H9 (cell line): ENCODE measurements at regions not wholly inside any gene's neighbourhood (a gene's known extent, or its start where the extent isn't known, plus 50 kb on each side); places are given as distances from the start of the nearest gene placed in this dataset.

Experiments used
- DNase-seq: peaks from one replicate; pipeline ENCODE4 v3.0.0-alpha.2; 2017
- H2AFZ ChIP-seq: one replicate; pipeline ENCODE4 v1.6.1; 2013; ENCODE audit warnings: mild to moderate bottlenecking, low read length, control low read depth, moderate library complexity
- H2AK5ac ChIP-seq: 2 replicates; pipeline ENCODE4 v1.6.1; 2013; ENCODE audit warnings: low read length, control low read depth, mixed read lengths; ENCODE audit not compliant: insufficient read length
- H2BK120ac ChIP-seq: one replicate; pipeline ENCODE4 v1.6.1; 2013; ENCODE audit warnings: low read depth, mild to moderate bottlenecking, low read length, control low read depth, inconsistent platforms; ENCODE audit not compliant: poor library complexity, severe bottlenecking
- H2BK12ac ChIP-seq: 2 replicates; pipeline ENCODE4 v1.6.1; 2013; ENCODE audit warnings: low read length, control low read depth, mixed read lengths, low read depth; ENCODE audit not compliant: insufficient read length
- H2BK15ac ChIP-seq: 2 replicates; pipeline ENCODE4 v1.6.1; 2013; ENCODE audit warnings: low read depth, low read length, control low read depth
- H2BK20ac ChIP-seq: one replicate; pipeline ENCODE4 v1.6.1; 2013; ENCODE audit warnings: low read depth, mild to moderate bottlenecking, low read length, control low read depth, inconsistent platforms; ENCODE audit not compliant: poor library complexity, severe bottlenecking
- H2BK5ac ChIP-seq: 2 replicates; pipeline ENCODE4 v1.6.1; 2013; ENCODE audit warnings: low read length, control low read depth, mixed read lengths; ENCODE audit not compliant: insufficient read length
- H3K14ac ChIP-seq: 2 replicates; pipeline ENCODE4 v1.6.1; 2013; ENCODE audit warnings: low read length, control low read depth; ENCODE audit not compliant: insufficient read depth
- H3K18ac ChIP-seq: 2 replicates; pipeline ENCODE4 v1.6.1; 2013; ENCODE audit warnings: low read depth, mild to moderate bottlenecking, mixed read lengths, low read length, control low read depth; ENCODE audit not compliant: insufficient read length
- H3K23ac ChIP-seq: 2 replicates; pipeline ENCODE4 v1.6.1; 2013; ENCODE audit warnings: low read length, control low read depth, mixed read lengths, low read depth; ENCODE audit not compliant: insufficient read length
- H3K23me2 ChIP-seq: 2 replicates; pipeline ENCODE4 v1.6.1; 2013; ENCODE audit warnings: low read depth, mild to moderate bottlenecking, mixed read lengths, low read length, control low read depth; ENCODE audit not compliant: insufficient read length, poor library complexity, severe bottlenecking
- H3K27ac ChIP-seq: 2 replicates; pipeline ENCODE4 v1.5.1; 2013; ENCODE audit warnings: low read length, control low read depth, mixed read lengths, low read depth; ENCODE audit not compliant: insufficient read length
- H3K27me3 ChIP-seq: 2 replicates; pipeline ENCODE4 v1.6.1; 2013; ENCODE audit warnings: low read length, control low read depth, inconsistent platforms; ENCODE audit not compliant: insufficient read depth
- H3K4ac ChIP-seq: 2 replicates; pipeline ENCODE4 v1.6.1; 2013; ENCODE audit warnings: low read depth, mild to moderate bottlenecking, control low read depth, inconsistent platforms, low read length, moderate library complexity
- H3K4me1 ChIP-seq: 2 replicates; pipeline ENCODE4 v1.6.1; 2013; ENCODE audit warnings: low read length, control low read depth, inconsistent platforms; ENCODE audit not compliant: insufficient read depth
- H3K4me2 ChIP-seq: 2 replicates; pipeline ENCODE4 v1.6.1; 2013; ENCODE audit warnings: low read length, control low read depth, mixed read lengths; ENCODE audit not compliant: insufficient read length, insufficient read depth
- H3K56ac ChIP-seq: 2 replicates; pipeline ENCODE4 v1.6.1; 2013; ENCODE audit warnings: low read depth, mild to moderate bottlenecking, mixed read lengths, low read length, control low read depth; ENCODE audit not compliant: insufficient read length
- H3K79me1 ChIP-seq: 2 replicates; pipeline ENCODE4 v1.6.1; 2013; ENCODE audit warnings: low read depth, mild to moderate bottlenecking, moderate library complexity, low read length, control low read depth, inconsistent platforms; ENCODE audit not compliant: insufficient read depth, poor library complexity, severe bottlenecking
- H3K79me2 ChIP-seq: 2 replicates; pipeline ENCODE4 v1.6.1; 2013; ENCODE audit warnings: low read length, control low read depth, inconsistent platforms; ENCODE audit not compliant: insufficient read depth
- H3K9ac ChIP-seq: 2 replicates; pipeline ENCODE4 v1.6.1; 2013; ENCODE audit warnings: low read length, control low read depth, mixed read lengths; ENCODE audit not compliant: insufficient read length; ENCODE audit errors: extremely low read depth
- H3K9me3 ChIP-seq: one replicate; pipeline ENCODE4 v1.6.1; 2013; ENCODE audit warnings: low read depth, low read length, inconsistent platforms; ENCODE audit not compliant: control insufficient read depth
- H3T11ph ChIP-seq: one replicate; pipeline ENCODE4 v1.6.1; 2013; ENCODE audit warnings: mild to moderate bottlenecking, low read length, control low read depth, inconsistent platforms
- H4K20me1 ChIP-seq: one replicate; pipeline ENCODE4 v1.6.1; 2013; ENCODE audit not compliant: control insufficient read depth, insufficient read length, insufficient read depth
- H4K5ac ChIP-seq: 2 replicates; pipeline ENCODE4 v1.6.1; 2013; ENCODE audit warnings: low read depth, mild to moderate bottlenecking, mixed read lengths, low read length, control low read depth; ENCODE audit not compliant: insufficient read length
- H4K8ac ChIP-seq: replicated peaks from 2 replicates; pipeline ENCODE4 v1.6.1; 2013; ENCODE audit warnings: low read length, control low read depth, mixed read lengths, low read depth; ENCODE audit not compliant: insufficient read length
- H4K91ac ChIP-seq: 2 replicates; pipeline ENCODE4 v1.6.1; 2013; ENCODE audit warnings: low read depth, mild to moderate bottlenecking, moderate library complexity, mixed read lengths, low read length, control low read depth; ENCODE audit not compliant: insufficient read length
- H3K27ac Mint-ChIP-seq, 3 experiments: 2 replicates in 2 of 3; 3 replicates in 1 of 3; pipeline ENCODE4 v1.8.0; 2020 to 2021; ENCODE audit warnings: mixed read lengths in 3 of 3, mild to moderate bottlenecking in 1 of 3, moderate library complexity in 1 of 3
- H3K27me3 Mint-ChIP-seq: 2 replicates; pipeline ENCODE4 v1.8.0; 2021; ENCODE audit warnings: low read depth, mild to moderate bottlenecking, moderate library complexity, mixed read lengths
- H3K36me3 Mint-ChIP-seq, 3 experiments: 2 replicates in 2 of 3; 3 replicates in 1 of 3; pipeline ENCODE4 v1.8.0; 2020 to 2021; ENCODE audit warnings: low read depth in 3 of 3, mixed read lengths in 3 of 3; ENCODE audit not compliant: insufficient read depth in 1 of 3
- H3K4me1 Mint-ChIP-seq, 2 experiments: 2 replicates each; pipeline ENCODE4 v1.8.0; 2020; ENCODE audit warnings: mixed read lengths in 2 of 2
- H3K4me3 Mint-ChIP-seq, 2 experiments: 2 replicates in 1 of 2; 3 replicates in 1 of 2; pipeline ENCODE4 v1.8.0; 2020 to 2021; ENCODE audit warnings: mild to moderate bottlenecking in 2 of 2, mixed read lengths in 2 of 2, moderate library complexity in 1 of 2
- H3K9me3 Mint-ChIP-seq, 2 experiments: 2 replicates in 1 of 2; 3 replicates in 1 of 2; pipeline ENCODE4 v1.8.0; 2020; ENCODE audit warnings: mild to moderate bottlenecking in 2 of 2, mixed read lengths in 2 of 2, moderate library complexity in 1 of 2
- WGBS: extraction: QIAGEN DNeasy Blood & Tissue Kit; methylation state at CpG from one replicate; pipeline ENCODE4 v1.1.7; 2013; ENCODE audit warnings: missing lambda C conversion rate, low lambda C conversion rate, mixed read lengths; ENCODE audit not compliant: insufficient read length; ENCODE audit errors: extremely low coverage; 5-methylcytosine and 5-hydroxymethylcytosine counted together
- TF ChIP-seq, protein P1 (sequence below): fragments of 200-600 bp; sonication (generic); conservative IDR thresholded peaks from 3 replicates; pipeline ENCODE4 v1.8.0; 2021; ENCODE audit warnings: antibody characterized with exemption, mild to moderate bottlenecking

DNA sequence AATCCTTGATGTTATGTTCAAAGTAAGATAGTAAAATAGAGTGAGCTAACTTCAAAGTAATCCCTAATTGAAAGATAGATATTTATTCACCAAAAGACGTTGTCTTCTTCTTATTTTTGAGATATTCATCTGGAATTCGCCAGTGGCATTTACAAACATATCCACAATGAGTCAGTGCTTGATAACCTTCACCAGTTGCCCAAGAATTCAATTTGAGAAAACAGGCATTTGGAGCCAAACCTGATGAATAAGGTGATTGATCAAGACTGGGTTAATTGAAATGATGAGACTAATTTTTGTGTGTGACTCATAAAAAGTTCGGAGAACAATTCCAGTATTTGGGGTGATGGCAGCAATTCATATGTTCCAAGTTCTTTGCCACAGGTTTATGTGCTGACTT lies 344.0 kb downstream of the ARL4A start:
- no peak overlapping the region for H2BK5ac ChIP-seq
- no peak overlapping the region for H4K5ac ChIP-seq
- H3K9ac ChIP-seq: no peak overlapping the region
- no peaks in the 10 kb centered on the region for H4K20me1 ChIP-seq
- no peak overlapping the region for H2BK120ac ChIP-seq
- no peak overlapping the region for H3K18ac ChIP-seq
- peaks cover 12 to 15% of the 10 kb centered on the region in 2 experiments for H3K9me3 Mint-ChIP-seq
- no peaks in the 10 kb centered on the region for H3K23me2 ChIP-seq
- H3K56ac ChIP-seq: no peak overlapping the region
- H2AK5ac ChIP-seq: no peak overlapping the region
- no peaks in the 10 kb centered on the region for H3K27me3 Mint-ChIP-seq
- no peak overlapping the region for H3K23ac ChIP-seq
- H3K79me2 ChIP-seq: no peaks in the 10 kb centered on the region
- H3K14ac ChIP-seq: no peak overlapping the region
- no peak overlapping the region for H2BK20ac ChIP-seq
- H3K36me3 Mint-ChIP-seq: peaks cover 11 to 15% (median 12%) of the 10 kb centered on the region in 3 experiments
- H3K4me3 Mint-ChIP-seq: no peak overlapping the region
- H3K79me1 ChIP-seq: no peaks in the 10 kb centered on the region
- no peak overlapping the region for H2AFZ ChIP-seq
- no peak overlapping the region for H4K8ac ChIP-seq
- DNase-seq: no peak
- no peak overlapping the region for H3K27ac ChIP-seq
- H4K91ac ChIP-seq: no peak overlapping the region
- H3T11ph ChIP-seq: no peak overlapping the region
- H3K27ac Mint-ChIP-seq: no peak overlapping the region
- H3K4me1 ChIP-seq: no peaks in the 10 kb centered on the region; the same call in 1 of the 2 replicates
- WGBS: no CpG with 5 or more reads among the region's 3 CpGs
- no peak overlapping the region for H2BK12ac ChIP-seq
- no peak overlapping the region for H3K4me2 ChIP-seq
- H3K27me3 ChIP-seq: no peaks in the 10 kb centered on the region
- H3K4ac ChIP-seq: no peak overlapping the region
- H2BK15ac ChIP-seq: no peak overlapping the region
- TF ChIP-seq, protein P1, sequence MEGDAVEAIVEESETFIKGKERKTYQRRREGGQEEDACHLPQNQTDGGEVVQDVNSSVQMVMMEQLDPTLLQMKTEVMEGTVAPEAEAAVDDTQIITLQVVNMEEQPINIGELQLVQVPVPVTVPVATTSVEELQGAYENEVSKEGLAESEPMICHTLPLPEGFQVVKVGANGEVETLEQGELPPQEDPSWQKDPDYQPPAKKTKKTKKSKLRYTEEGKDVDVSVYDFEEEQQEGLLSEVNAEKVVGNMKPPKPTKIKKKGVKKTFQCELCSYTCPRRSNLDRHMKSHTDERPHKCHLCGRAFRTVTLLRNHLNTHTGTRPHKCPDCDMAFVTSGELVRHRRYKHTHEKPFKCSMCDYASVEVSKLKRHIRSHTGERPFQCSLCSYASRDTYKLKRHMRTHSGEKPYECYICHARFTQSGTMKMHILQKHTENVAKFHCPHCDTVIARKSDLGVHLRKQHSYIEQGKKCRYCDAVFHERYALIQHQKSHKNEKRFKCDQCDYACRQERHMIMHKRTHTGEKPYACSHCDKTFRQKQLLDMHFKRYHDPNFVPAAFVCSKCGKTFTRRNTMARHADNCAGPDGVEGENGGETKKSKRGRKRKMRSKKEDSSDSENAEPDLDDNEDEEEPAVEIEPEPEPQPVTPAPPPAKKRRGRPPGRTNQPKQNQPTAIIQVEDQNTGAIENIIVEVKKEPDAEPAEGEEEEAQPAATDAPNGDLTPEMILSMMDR: no peak
- H3K9me3 ChIP-seq: peaks cover 7% of the 10 kb centered on the region
- peaks cover 38 to 40% of the 10 kb centered on the region in 2 experiments for H3K4me1 Mint-ChIP-seq
